ENCODE measurements at regions not wholly inside any gene's neighbourhood (a gene's known extent, or its start where the extent isn't known, plus 50 kb on each side); places are given as distances from the start of the nearest gene placed in this dataset.

GRCh38 chr3:188047536-188047935 lies 106.4 kb upstream of the LPP start:
- no peak for TF ChIP-seq CTCF (IDR thresholded peaks at IDR 0.05; ENCODE audit: low read depth, low read length)
- no peak for TF ChIP-seq MAX (IDR thresholded peaks at IDR 0.05; ENCODE audit: low read depth, low read length)
- no peak for TF ChIP-seq POLR2A (IDR thresholded peaks at IDR 0.05; ENCODE audit: extremely low read depth, insufficient read length)
- no peak for TF ChIP-seq MYC (IDR thresholded peaks at IDR 0.05; ENCODE audit: low read depth, low read length)
